ENCODE measurements at regions not wholly inside any gene's neighbourhood (a gene's known extent, or its start where the extent isn't known, plus 50 kb on each side); places are given as distances from the start of the nearest gene placed in this dataset.

DNA sequence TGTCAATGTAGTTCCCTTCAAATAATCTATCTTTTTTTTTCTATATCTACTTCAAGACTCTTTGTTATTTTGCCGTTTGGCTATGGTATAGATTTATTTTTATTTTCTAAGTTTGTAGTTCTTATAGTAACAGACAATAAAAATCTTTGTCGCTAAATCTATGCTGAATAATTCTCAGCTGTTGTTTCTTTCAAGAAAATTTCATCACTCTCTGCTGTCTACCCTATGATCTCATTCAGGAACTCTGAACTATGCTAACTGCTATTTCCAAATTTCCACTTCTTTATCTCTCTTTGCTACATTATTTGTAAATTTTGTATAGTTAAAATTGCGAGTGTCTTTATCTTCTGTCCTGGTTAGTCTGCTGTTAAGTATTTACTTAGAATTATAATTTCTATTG, 353.6 kb downstream of the LRFN5 start:
- no peak for DNase-seq (ENCODE audit: low spot score)

DNA sequence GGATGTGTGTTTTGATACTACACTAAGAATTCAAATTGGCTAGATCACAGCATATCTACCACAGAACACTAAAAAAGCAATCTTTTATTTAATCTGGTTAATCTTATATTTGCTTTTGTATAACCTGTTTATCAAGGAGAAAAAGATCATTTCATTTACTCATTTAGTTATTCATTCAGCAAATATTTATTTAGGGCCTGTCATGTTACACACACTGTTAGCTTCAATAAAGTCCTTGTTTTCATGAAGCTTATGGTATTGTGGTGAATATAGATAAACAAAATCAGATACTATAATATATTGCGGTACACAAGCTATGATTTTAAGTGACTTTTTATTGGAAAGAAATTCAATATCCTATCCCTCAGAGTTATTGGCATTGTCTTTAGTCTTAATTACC, 350.8 kb downstream of the LRFN5 start:
- no peak for DNase-seq (ENCODE audit: low spot score)

All from kidney tubule cell (primary cell).